ENCODE measurements at regions not wholly inside any gene's neighbourhood (a gene's known extent, or its start where the extent isn't known, plus 50 kb on each side); places are given as distances from the start of the nearest gene placed in this dataset.
"Not testable (repeated sequence)": the region's sequence is repeated elsewhere in the genome, so short reads cannot be mapped to it uniquely, and the experiment has no call there.

DNA sequence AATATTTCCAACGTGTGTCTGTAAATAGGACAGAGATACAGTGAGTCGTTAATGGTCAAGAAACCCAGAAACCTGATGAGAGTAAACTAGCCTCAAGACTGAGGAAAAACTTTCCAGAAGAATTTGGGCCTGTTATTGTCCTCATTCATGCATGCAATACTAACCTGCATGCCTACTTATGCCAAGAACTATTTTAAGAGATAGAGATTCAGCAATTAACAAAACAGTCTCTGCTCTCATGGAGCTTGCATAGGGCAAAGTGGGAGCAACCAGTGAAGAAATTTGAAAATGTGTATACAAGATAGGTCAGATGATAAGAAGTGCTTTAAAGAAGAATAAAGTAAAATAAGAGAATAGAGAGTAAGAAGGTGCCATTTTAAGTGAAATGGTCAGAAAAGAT lies 66.1 kb upstream of the FRG1 start:
- no peak for DNase-seq (ENCODE audit: low read depth in 3 of 3, low spot score in 2 of 3)

DNA sequence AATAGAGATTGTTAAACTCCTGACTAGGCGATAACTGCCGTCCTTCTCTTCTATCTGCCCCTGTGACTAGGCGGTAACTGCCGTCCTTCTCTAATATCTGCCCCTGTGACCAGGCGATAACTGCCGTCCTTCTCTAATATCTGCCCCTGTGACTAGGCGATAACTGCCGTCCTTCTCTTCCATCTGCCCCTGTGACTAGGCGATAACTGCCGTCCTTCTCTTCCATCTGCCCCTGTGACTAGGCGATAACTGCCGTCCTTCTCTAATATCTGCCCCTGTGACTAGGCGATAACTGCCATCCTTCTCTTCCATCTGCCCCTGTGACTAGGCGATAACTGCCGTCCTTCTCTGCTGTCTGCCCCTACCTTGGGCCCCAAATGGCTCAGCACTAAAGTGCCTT lies 59.5 kb upstream of the FRG1 start:
- not testable (repeated sequence) for DNase-seq (ENCODE audit: low read depth in 3 of 3, low spot score in 2 of 3)

DNA sequence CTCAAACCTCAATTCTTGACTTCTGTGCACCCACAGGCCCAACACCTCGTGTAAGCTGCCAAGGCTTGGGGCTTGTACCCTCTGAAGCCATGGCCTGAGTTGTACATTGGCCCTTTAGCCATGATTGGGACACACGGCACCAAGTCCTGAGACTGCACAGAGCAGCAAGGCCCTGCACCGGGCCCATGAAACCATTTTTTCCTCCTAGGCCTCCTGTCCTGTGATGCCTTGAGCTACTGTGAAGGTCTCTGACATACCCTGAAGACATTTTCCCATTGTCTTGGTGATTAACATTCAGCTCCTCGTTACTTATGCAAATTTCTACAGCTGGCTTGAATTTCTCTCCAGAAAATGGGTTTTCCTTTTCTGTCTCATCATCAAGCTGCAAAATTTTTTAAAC lies 52.3 kb upstream of the FRG1 start:
- DNase-seq (ENCODE audit: low read depth in 3 of 3, low spot score in 2 of 3), result not testable (repeated sequence)
